ENCODE measurements at regions not wholly inside any gene's neighbourhood (a gene's known extent, or its start where the extent isn't known, plus 50 kb on each side); places are given as distances from the start of the nearest gene placed in this dataset.

GRCh38 chr4:187235456-187236170 lies 512.0 kb upstream of the FAT1 start:
- no peaks in the 10 kb centered on the region for H3K9me3 ChIP-seq
- DNase-seq (ENCODE audit: low spot score in 2 of 2), result no peak
- no peaks in the 10 kb centered on the region for H3K4me1 ChIP-seq
- in situ Hi-C loops (cut with MboI; ENCODE audit: low sequenced_read_pairs), result no loop called here
- no peak overlapping the region for H3K4me3 ChIP-seq
- H3K36me3 ChIP-seq (replicated peaks), result no peaks in the 10 kb centered on the region
- H3K27me3 ChIP-seq (ENCODE audit: low read depth), result peaks cover 4% of the 10 kb centered on the region; the same call in 1 of the 2 replicates

GRCh38 chr4:187236209-187236890 lies 512.7 kb upstream of the FAT1 start:
- H3K9me3 ChIP-seq, result no peaks in the 10 kb centered on the region
- in situ Hi-C loops (cut with MboI; ENCODE audit: low sequenced_read_pairs), result no loop called here
- no peaks in the 10 kb centered on the region for H3K4me1 ChIP-seq
- DNase-seq (ENCODE audit: low spot score in 2 of 2), result no peak
- H3K27me3 ChIP-seq (ENCODE audit: low read depth), result peaks cover 4% of the 10 kb centered on the region; the same call in 1 of the 2 replicates
- H3K36me3 ChIP-seq (replicated peaks), result no peaks in the 10 kb centered on the region
- H3K4me3 ChIP-seq, result no peak overlapping the region

- no peak for DNase-seq (ENCODE audit: low spot score in 2 of 2)
- in situ Hi-C loops (cut with MboI; ENCODE audit: low sequenced_read_pairs), result no loop called here
- Histone ChIP-seq H3K4me1 (no peaks in the 10 kb centered on the region), H3K27me3 (ENCODE audit: low read depth) (no peaks in the 10 kb centered on the region), H3K4me3 (no peak overlapping the region), H3K9me3 (no peaks in the 10 kb centered on the region), H3K36me3 (replicated peaks) (no peaks in the 10 kb centered on the region)
Observed at GRCh38 chr4:187238646-187239045, 515.0 kb upstream of the FAT1 start.

GRCh38 chr4:187251896-187252295 lies 528.2 kb upstream of the FAT1 start:
- in situ Hi-C loops (cut with MboI; ENCODE audit: low sequenced_read_pairs), result no loop called here
- H3K4me1 ChIP-seq, result no peaks in the 10 kb centered on the region
- H3K27me3 ChIP-seq (ENCODE audit: low read depth), result no peaks in the 10 kb centered on the region
- H3K36me3 ChIP-seq (replicated peaks), result no peaks in the 10 kb centered on the region
- no peaks in the 10 kb centered on the region for H3K9me3 ChIP-seq
- H3K4me3 ChIP-seq, result no peak overlapping the region
- no peak for DNase-seq (ENCODE audit: low spot score in 2 of 2)

- in situ Hi-C loops (cut with MboI; ENCODE audit: low sequenced_read_pairs), result no loop called here
- no peaks in the 10 kb centered on the region for H3K36me3 ChIP-seq (replicated peaks)
- H3K9me3 ChIP-seq, result no peaks in the 10 kb centered on the region
- no peaks in the 10 kb centered on the region for H3K4me1 ChIP-seq
- H3K4me3 ChIP-seq, result no peak overlapping the region
- no peaks in the 10 kb centered on the region for H3K27me3 ChIP-seq (ENCODE audit: low read depth)
- no peak for DNase-seq (ENCODE audit: low spot score in 2 of 2)
Observed at GRCh38 chr4:187256897-187257296, 533.2 kb upstream of the FAT1 start.

- in situ Hi-C loops (cut with MboI; ENCODE audit: low sequenced_read_pairs), result no loop called here
- Histone ChIP-seq H3K9me3 (no peaks in the 10 kb centered on the region), H3K4me3 (no peak overlapping the region), H3K27me3 (ENCODE audit: low read depth) (no peaks in the 10 kb centered on the region), H3K4me1 (no peaks in the 10 kb centered on the region), H3K36me3 (replicated peaks) (no peaks in the 10 kb centered on the region)
- no peak for DNase-seq (ENCODE audit: low spot score in 2 of 2)
Observed at GRCh38 chr4:187258651-187259401, 535.2 kb upstream of the FAT1 start.

- Histone ChIP-seq H3K27me3 (ENCODE audit: low read depth) (no peaks in the 10 kb centered on the region), H3K36me3 (replicated peaks) (no peaks in the 10 kb centered on the region), H3K4me1 (no peaks in the 10 kb centered on the region), H3K4me3 (no peak overlapping the region), H3K9me3 (no peaks in the 10 kb centered on the region)
- no peak for DNase-seq (ENCODE audit: low spot score in 2 of 2)
- in situ Hi-C loops (cut with MboI; ENCODE audit: low sequenced_read_pairs), result no loop called here
Observed at GRCh38 chr4:187268940-187269339, 545.3 kb upstream of the FAT1 start.

- H3K4me3 ChIP-seq, result no peak overlapping the region
- no peaks in the 10 kb centered on the region for H3K27me3 ChIP-seq (ENCODE audit: low read depth)
- no peaks in the 10 kb centered on the region for H3K4me1 ChIP-seq
- no peaks in the 10 kb centered on the region for H3K9me3 ChIP-seq
- no peak for DNase-seq (ENCODE audit: low spot score in 2 of 2)
- no peaks in the 10 kb centered on the region for H3K36me3 ChIP-seq (replicated peaks)
- in situ Hi-C loops (cut with MboI; ENCODE audit: low sequenced_read_pairs), result no loop called here
Observed at GRCh38 chr4:187270154-187270553, 546.5 kb upstream of the FAT1 start.

- no peaks in the 10 kb centered on the region for H3K9me3 ChIP-seq
- H3K36me3 ChIP-seq (replicated peaks), result no peaks in the 10 kb centered on the region
- no peaks in the 10 kb centered on the region for H3K27me3 ChIP-seq (ENCODE audit: low read depth)
- in situ Hi-C loops (cut with MboI; ENCODE audit: low sequenced_read_pairs), result no loop called here
- H3K4me3 ChIP-seq, result no peak overlapping the region
- H3K4me1 ChIP-seq, result no peaks in the 10 kb centered on the region
- DNase-seq (ENCODE audit: low spot score in 2 of 2), result no peak
Observed at GRCh38 chr4:187271848-187272247, 548.2 kb upstream of the FAT1 start.

- no peak overlapping the region for H3K4me3 ChIP-seq
- no peak for DNase-seq (ENCODE audit: low spot score in 2 of 2)
- no peaks in the 10 kb centered on the region for H3K4me1 ChIP-seq
- no peaks in the 10 kb centered on the region for H3K9me3 ChIP-seq
- in situ Hi-C loops (cut with MboI; ENCODE audit: low sequenced_read_pairs), result no loop called here
- no peaks in the 10 kb centered on the region for H3K36me3 ChIP-seq (replicated peaks)
- no peaks in the 10 kb centered on the region for H3K27me3 ChIP-seq (ENCODE audit: low read depth)
Observed at GRCh38 chr4:187274153-187274552, 550.5 kb upstream of the FAT1 start.

GRCh38 chr4:187276736-187277408 lies 553.2 kb upstream of the FAT1 start:
- H3K9me3 ChIP-seq, result no peaks in the 10 kb centered on the region
- in situ Hi-C loops (cut with MboI; ENCODE audit: low sequenced_read_pairs), result no loop called here
- no peak for DNase-seq (ENCODE audit: low spot score in 2 of 2)
- H3K4me1 ChIP-seq, result no peaks in the 10 kb centered on the region
- no peaks in the 10 kb centered on the region for H3K27me3 ChIP-seq (ENCODE audit: low read depth)
- H3K36me3 ChIP-seq (replicated peaks), result no peaks in the 10 kb centered on the region
- H3K4me3 ChIP-seq, result no peak overlapping the region

GRCh38 chr4:187283201-187283955 lies 559.7 kb upstream of the FAT1 start:
- Histone ChIP-seq H3K9me3 (no peaks in the 10 kb centered on the region), H3K27me3 (ENCODE audit: low read depth) (no peaks in the 10 kb centered on the region), H3K36me3 (replicated peaks) (no peaks in the 10 kb centered on the region), H3K4me3 (no peak overlapping the region), H3K4me1 (no peaks in the 10 kb centered on the region)
- in situ Hi-C loops (cut with MboI; ENCODE audit: low sequenced_read_pairs), result no loop called here
- peak in 1 of 2 experiments; percentile 7 for DNase-seq (ENCODE audit: low spot score in 2 of 2)

- H3K27me3 ChIP-seq (ENCODE audit: low read depth), result no peaks in the 10 kb centered on the region
- no peaks in the 10 kb centered on the region for H3K4me1 ChIP-seq
- H3K9me3 ChIP-seq, result no peaks in the 10 kb centered on the region
- DNase-seq (ENCODE audit: low spot score in 2 of 2), result no peak
- no peaks in the 10 kb centered on the region for H3K36me3 ChIP-seq (replicated peaks)
- in situ Hi-C loops (cut with MboI; ENCODE audit: low sequenced_read_pairs), result no loop called here
- no peak overlapping the region for H3K4me3 ChIP-seq
Observed at GRCh38 chr4:187286525-187286924, 562.9 kb upstream of the FAT1 start.
